ENCODE measurements at regions not wholly inside any gene's neighbourhood (a gene's known extent, or its start where the extent isn't known, plus 50 kb on each side); places are given as distances from the start of the nearest gene placed in this dataset.

GRCh38 chr4:90071289-90072235 lies 55.6 kb upstream of the CCSER1 start:
- Mint-ChIP-seq H3K27me3 (peaks cover 3% of the 10 kb centered on the region), H3K27ac (no peak overlapping the region), H3K4me3 (no peak overlapping the region), H3K36me3 (no peaks in the 10 kb centered on the region), H3K4me1 (ENCODE audit: unreplicated experiment) (peaks cover 3% of the 10 kb centered on the region), H3K9me3 (no peaks in the 10 kb centered on the region)
- TF ChIP-seq, protein P1, sequence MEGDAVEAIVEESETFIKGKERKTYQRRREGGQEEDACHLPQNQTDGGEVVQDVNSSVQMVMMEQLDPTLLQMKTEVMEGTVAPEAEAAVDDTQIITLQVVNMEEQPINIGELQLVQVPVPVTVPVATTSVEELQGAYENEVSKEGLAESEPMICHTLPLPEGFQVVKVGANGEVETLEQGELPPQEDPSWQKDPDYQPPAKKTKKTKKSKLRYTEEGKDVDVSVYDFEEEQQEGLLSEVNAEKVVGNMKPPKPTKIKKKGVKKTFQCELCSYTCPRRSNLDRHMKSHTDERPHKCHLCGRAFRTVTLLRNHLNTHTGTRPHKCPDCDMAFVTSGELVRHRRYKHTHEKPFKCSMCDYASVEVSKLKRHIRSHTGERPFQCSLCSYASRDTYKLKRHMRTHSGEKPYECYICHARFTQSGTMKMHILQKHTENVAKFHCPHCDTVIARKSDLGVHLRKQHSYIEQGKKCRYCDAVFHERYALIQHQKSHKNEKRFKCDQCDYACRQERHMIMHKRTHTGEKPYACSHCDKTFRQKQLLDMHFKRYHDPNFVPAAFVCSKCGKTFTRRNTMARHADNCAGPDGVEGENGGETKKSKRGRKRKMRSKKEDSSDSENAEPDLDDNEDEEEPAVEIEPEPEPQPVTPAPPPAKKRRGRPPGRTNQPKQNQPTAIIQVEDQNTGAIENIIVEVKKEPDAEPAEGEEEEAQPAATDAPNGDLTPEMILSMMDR (conservative IDR thresholded peaks at IDR 0.05): no peak
- DNase-seq (ENCODE audit: extremely low spot score, unreplicated experiment): no peak

- peaks cover 3% of the 10 kb centered on the region for H3K4me1 Mint-ChIP-seq (ENCODE audit: unreplicated experiment)
- H3K4me3 Mint-ChIP-seq: no peak overlapping the region
- H3K36me3 Mint-ChIP-seq: no peaks in the 10 kb centered on the region
- H3K9me3 Mint-ChIP-seq: no peaks in the 10 kb centered on the region
- no peak overlapping the region for H3K27ac Mint-ChIP-seq
- no peak for DNase-seq (ENCODE audit: extremely low spot score, unreplicated experiment)
- TF ChIP-seq, protein P1 (conservative IDR thresholded peaks at IDR 0.05): no peak
- peaks cover 3% of the 10 kb centered on the region for H3K27me3 Mint-ChIP-seq
Observed at GRCh38 chr4:90074322-90074886, 52.8 kb upstream of the CCSER1 start.

Measured in type B pancreatic cell (in vitro differentiated cells).